Activated T-helper 2 cell treated with anti-CD3 and anti-CD28 coated beads, Interferon-gamma antibody, Interleukin-2, Interleukin-4, amounts not matched to agents 10 μg/mL and 5 μg/mL and 100 μg/mL, durations not matched to agents 14 hours and 24 hours and 36 hours (primary cell): ENCODE measurements at regions not wholly inside any gene's neighbourhood (a gene's known extent, or its start where the extent isn't known, plus 50 kb on each side); places are given as distances from the start of the nearest gene placed in this dataset.
A peak's percentile ranks its signal among the peaks of the same experiment; 100 is the strongest.

Experiments
- DNase-seq: peaks from one replicate; pipeline ENCODE4 v3.0.0; 2021; ENCODE audit warnings: low spot score
- H3K27ac Mint-ChIP-seq: one replicate; pipeline ENCODE4 v1.8.0; 2021; ENCODE audit warnings: mixed read lengths
- H3K27me3 Mint-ChIP-seq: one replicate; pipeline ENCODE4 v1.8.0; 2021; ENCODE audit warnings: low read depth, mixed read lengths
- H3K36me3 Mint-ChIP-seq: one replicate; pipeline ENCODE4 v1.8.0; 2021; ENCODE audit warnings: low read depth, mixed read lengths
- H3K4me1 Mint-ChIP-seq: one replicate; pipeline ENCODE4 v1.8.0; 2021; ENCODE audit warnings: low read depth, mixed read lengths
- H3K4me3 Mint-ChIP-seq: one replicate; pipeline ENCODE4 v1.8.0; 2021; ENCODE audit warnings: low read depth, mild to moderate bottlenecking, moderate library complexity, mixed read lengths
- H3K9me3 Mint-ChIP-seq: one replicate; pipeline ENCODE4 v1.8.0; 2021; ENCODE audit warnings: mixed read lengths
- intact Hi-C: fragments of 100-400 bp; cut with micrococcal nuclease; formaldehyde crosslinking; loops from one replicate; pipeline ENCODE4 v1.15.1; 2023

- intact Hi-C loops: no loop called here
- H3K27ac Mint-ChIP-seq: no peak overlapping the region
- H3K4me1 Mint-ChIP-seq: peaks cover 19% of the 10 kb centered on the region
- peaks cover 3% of the 10 kb centered on the region for H3K9me3 Mint-ChIP-seq
- H3K4me3 Mint-ChIP-seq: no peak overlapping the region
- no peak for DNase-seq
- H3K27me3 Mint-ChIP-seq: no peaks in the 10 kb centered on the region
- peaks cover 2% of the 10 kb centered on the region for H3K36me3 Mint-ChIP-seq
Observed at GRCh38 chr2:8028036-8028435, 653.8 kb upstream of the ID2 start.

GRCh38 chr2:8028436-8028835, 653.4 kb upstream of the ID2 start:
- H3K27me3 Mint-ChIP-seq: no peaks in the 10 kb centered on the region
- H3K4me1 Mint-ChIP-seq: peaks cover 15% of the 10 kb centered on the region
- no peak for DNase-seq
- H3K36me3 Mint-ChIP-seq: no peaks in the 10 kb centered on the region
- intact Hi-C loops: no loop called here
- no peak overlapping the region for H3K4me3 Mint-ChIP-seq
- H3K9me3 Mint-ChIP-seq: no peaks in the 10 kb centered on the region
- no peak overlapping the region for H3K27ac Mint-ChIP-seq

DNA sequence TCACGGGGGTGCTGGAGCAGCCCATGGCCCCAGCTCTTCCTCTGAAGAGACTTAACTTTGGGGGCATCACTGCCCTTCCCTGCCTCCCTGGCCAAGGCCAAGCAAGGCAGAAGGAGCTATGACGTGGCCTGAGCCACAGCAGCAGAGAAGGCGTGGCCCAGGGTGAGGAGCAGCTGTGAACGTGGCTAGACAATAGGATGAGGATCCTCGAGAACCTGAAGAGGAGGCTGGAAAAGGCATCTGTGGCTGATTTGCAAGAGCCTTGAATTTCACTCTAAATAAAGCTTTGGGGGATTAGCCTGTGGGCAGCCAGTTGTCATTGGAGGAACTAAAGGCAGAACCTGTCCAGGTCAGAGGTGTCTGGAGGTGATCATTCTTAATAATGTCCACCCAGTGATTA, 652.9 kb upstream of the ID2 start:
- DNase-seq: no peak
- H3K36me3 Mint-ChIP-seq: no peaks in the 10 kb centered on the region
- intact Hi-C loops: no loop called here
- no peaks in the 10 kb centered on the region for H3K9me3 Mint-ChIP-seq
- no peaks in the 10 kb centered on the region for H3K27me3 Mint-ChIP-seq
- no peak overlapping the region for H3K27ac Mint-ChIP-seq
- no peak overlapping the region for H3K4me3 Mint-ChIP-seq
- H3K4me1 Mint-ChIP-seq: peaks cover 14% of the 10 kb centered on the region

DNA sequence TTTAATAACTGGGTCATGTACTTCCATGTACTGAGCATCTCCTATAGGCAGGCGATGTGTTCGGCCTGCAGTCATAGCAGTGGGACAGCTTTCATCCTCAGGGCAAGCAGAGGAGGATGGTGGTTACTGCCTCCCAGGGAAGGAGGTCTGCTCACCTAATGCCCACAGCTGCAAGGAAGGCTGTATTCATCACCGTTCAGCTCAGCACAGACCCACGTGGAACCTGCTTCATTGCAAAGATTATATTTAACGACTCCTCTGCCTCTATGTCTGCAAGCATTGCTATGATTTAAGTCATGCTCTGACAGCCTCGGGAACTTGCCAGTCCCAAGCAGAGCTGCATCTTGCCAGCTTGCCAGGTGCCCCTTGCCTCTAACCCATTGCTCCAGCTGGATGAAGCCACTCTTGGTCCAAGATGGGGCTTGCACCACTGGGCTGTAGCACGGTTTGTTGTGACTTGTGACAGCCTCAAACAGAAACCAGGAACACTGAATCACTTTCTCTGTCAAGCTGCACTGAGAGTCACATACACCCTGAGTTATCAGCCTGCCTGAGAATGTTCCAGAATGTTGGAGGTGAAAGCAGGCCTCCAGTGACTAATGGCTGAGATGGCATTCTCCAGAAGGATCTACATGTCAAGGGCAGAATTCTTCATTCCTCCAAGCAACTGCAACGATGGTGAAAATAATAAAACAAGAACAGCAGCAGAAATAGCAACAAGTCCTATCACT, 651.1 kb upstream of the ID2 start:
- no peak for DNase-seq
- peaks cover 14% of the 10 kb centered on the region for H3K4me1 Mint-ChIP-seq
- no peaks in the 10 kb centered on the region for H3K36me3 Mint-ChIP-seq
- H3K4me3 Mint-ChIP-seq: no peak overlapping the region
- H3K27ac Mint-ChIP-seq: peak overlapping the region; percentile 51
- intact Hi-C loops: no loop called here
- no peaks in the 10 kb centered on the region for H3K27me3 Mint-ChIP-seq
- H3K9me3 Mint-ChIP-seq: no peaks in the 10 kb centered on the region

DNA sequence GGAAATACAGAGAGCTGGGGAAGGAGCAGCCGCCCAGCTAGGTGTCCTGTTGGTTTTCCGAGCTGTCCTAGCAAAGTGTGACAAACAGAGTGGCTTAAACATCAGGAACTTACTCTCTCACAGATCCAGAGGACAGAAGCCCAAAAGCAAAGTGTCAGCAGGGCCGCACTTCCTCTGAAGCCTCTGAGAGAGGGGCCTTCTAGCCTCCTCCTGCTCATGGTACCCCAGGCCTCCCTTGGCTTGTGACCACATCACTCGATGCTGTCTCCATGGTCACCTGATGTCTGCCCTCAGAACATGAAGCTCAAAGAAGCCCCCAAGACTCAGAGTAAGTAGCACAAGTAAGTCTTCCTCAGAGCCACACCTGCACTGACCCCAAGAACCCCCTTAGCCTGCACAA, 650.5 kb upstream of the ID2 start:
- Mint-ChIP-seq H3K9me3 (no peaks in the 10 kb centered on the region), H3K27ac (peak overlapping the region; percentile 51), H3K4me3 (no peak overlapping the region), H3K4me1 (peaks cover 14% of the 10 kb centered on the region), H3K36me3 (no peaks in the 10 kb centered on the region), H3K27me3 (no peaks in the 10 kb centered on the region)
- no peak for DNase-seq
- intact Hi-C loops: no loop called here

DNA sequence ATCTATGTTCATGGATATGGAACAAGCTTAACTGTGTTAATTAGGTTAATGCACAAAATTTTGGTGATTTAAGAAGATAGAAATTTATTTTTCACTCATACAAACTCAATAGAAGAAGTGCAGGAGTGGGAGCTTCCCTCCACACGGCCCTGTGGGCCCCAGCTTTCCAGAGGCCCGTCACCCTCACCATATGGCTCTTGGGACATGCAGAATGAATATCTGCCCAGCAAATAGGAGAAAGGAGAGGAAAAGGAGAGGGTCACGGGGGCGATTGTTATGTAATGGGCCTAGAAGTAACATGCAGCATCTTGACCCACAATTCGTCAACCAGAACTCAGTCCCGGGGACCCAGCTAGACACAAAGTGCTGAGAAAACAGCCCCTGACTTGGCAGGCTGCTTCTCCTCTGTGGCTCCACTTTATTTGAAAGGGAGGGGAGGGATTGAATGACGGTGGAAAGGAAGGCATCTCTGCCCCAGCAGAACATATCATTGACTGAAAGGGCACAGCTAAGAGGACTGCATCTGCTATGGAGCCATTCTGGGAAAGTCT, 648.2 kb upstream of the ID2 start:
- Mint-ChIP-seq H3K27ac (no peak overlapping the region), H3K36me3 (no peaks in the 10 kb centered on the region), H3K4me3 (no peak overlapping the region), H3K27me3 (no peaks in the 10 kb centered on the region), H3K4me1 (peaks cover 14% of the 10 kb centered on the region), H3K9me3 (no peaks in the 10 kb centered on the region)
- DNase-seq: no peak
- intact Hi-C loops: no loop called here

GRCh38 chr2:8036366-8036765, 645.5 kb upstream of the ID2 start:
- H3K9me3 Mint-ChIP-seq: no peaks in the 10 kb centered on the region
- intact Hi-C loops: no loop called here
- no peak overlapping the region for H3K4me3 Mint-ChIP-seq
- H3K36me3 Mint-ChIP-seq: no peaks in the 10 kb centered on the region
- no peak overlapping the region for H3K27ac Mint-ChIP-seq
- no peak for DNase-seq
- H3K27me3 Mint-ChIP-seq: no peaks in the 10 kb centered on the region
- H3K4me1 Mint-ChIP-seq: peaks cover 3% of the 10 kb centered on the region

DNA sequence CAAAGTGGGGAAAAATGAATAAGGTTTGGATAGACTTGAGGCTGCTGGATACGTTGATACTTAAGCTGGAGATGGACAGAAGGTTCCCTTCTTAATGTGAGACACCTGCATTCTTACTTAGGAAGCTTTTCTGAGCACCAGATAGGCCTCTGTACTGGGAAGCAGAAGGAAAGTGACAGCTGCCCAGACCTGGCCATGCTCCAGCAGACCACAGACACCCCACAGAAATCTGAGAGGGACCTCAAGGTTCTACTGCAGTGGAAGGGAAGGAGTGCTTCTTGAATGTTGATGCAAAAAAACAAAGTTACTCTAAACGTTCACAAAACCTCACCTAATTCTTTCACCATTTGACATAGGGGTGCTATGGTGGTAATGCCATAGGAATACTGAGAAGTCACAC, 642.1 kb upstream of the ID2 start:
- Mint-ChIP-seq H3K27me3 (no peaks in the 10 kb centered on the region), H3K4me1 (no peaks in the 10 kb centered on the region), H3K9me3 (peaks cover 11% of the 10 kb centered on the region), H3K27ac (no peak overlapping the region), H3K36me3 (peaks cover under 1% of the 10 kb centered on the region), H3K4me3 (no peak overlapping the region)
- intact Hi-C loops: no loop called here
- DNase-seq: no peak

- peaks cover 34% of the 10 kb centered on the region for H3K9me3 Mint-ChIP-seq
- intact Hi-C loops: no loop called here
- no peak overlapping the region for H3K4me3 Mint-ChIP-seq
Observed at GRCh38 chr2:8043295-8043694, 638.6 kb upstream of the ID2 start.

GRCh38 chr2:8044046-8044594, 637.7 kb upstream of the ID2 start:
- Mint-ChIP-seq H3K4me3 (no peak overlapping the region), H3K9me3 (peaks cover 34% of the 10 kb centered on the region), H3K4me1 (peaks cover 14% of the 10 kb centered on the region), H3K36me3 (peaks cover 17% of the 10 kb centered on the region), H3K27ac (no peak overlapping the region), H3K27me3 (no peaks in the 10 kb centered on the region)
- intact Hi-C loops: no loop called here
- DNase-seq: no peak

More at GRCh38 chr2:8043295-8043694, 638.6 kb upstream of the ID2 start:
- H3K4me1 Mint-ChIP-seq: peaks cover 5% of the 10 kb centered on the region
- peaks cover 17% of the 10 kb centered on the region for H3K36me3 Mint-ChIP-seq
- H3K27ac Mint-ChIP-seq: no peak overlapping the region
- H3K27me3 Mint-ChIP-seq: no peaks in the 10 kb centered on the region
- no peak for DNase-seq

- Mint-ChIP-seq H3K27ac (no peak overlapping the region), H3K36me3 (peaks cover 17% of the 10 kb centered on the region), H3K27me3 (no peaks in the 10 kb centered on the region), H3K4me3 (no peak overlapping the region), H3K9me3 (peaks cover 37% of the 10 kb centered on the region), H3K4me1 (peaks cover 23% of the 10 kb centered on the region)
- intact Hi-C loops: no loop called here
- DNase-seq: no peak
Observed at GRCh38 chr2:8045081-8045614, 636.7 kb upstream of the ID2 start.

GRCh38 chr2:8046849-8047248, 635.0 kb upstream of the ID2 start:
- no peak overlapping the region for H3K27ac Mint-ChIP-seq
- peaks cover 38% of the 10 kb centered on the region for H3K4me1 Mint-ChIP-seq
- no peaks in the 10 kb centered on the region for H3K27me3 Mint-ChIP-seq
- intact Hi-C loops: no loop called here
- DNase-seq: no peak
- peaks cover 47% of the 10 kb centered on the region for H3K9me3 Mint-ChIP-seq
- H3K4me3 Mint-ChIP-seq: no peak overlapping the region
- peaks cover 30% of the 10 kb centered on the region for H3K36me3 Mint-ChIP-seq

- no peaks in the 10 kb centered on the region for H3K27me3 Mint-ChIP-seq
- no peak for DNase-seq
- intact Hi-C loops: no loop called here
- H3K4me3 Mint-ChIP-seq: no peak overlapping the region
- peaks cover 53% of the 10 kb centered on the region for H3K4me1 Mint-ChIP-seq
- H3K36me3 Mint-ChIP-seq: peaks cover 37% of the 10 kb centered on the region
- H3K27ac Mint-ChIP-seq: peak overlapping the region; percentile 86
- peaks cover 51% of the 10 kb centered on the region for H3K9me3 Mint-ChIP-seq
Observed at GRCh38 chr2:8049176-8049575, 632.7 kb upstream of the ID2 start.
